ENCODE measurements at regions not wholly inside any gene's neighbourhood (a gene's known extent, or its start where the extent isn't known, plus 50 kb on each side); places are given as distances from the start of the nearest gene placed in this dataset.

DNA sequence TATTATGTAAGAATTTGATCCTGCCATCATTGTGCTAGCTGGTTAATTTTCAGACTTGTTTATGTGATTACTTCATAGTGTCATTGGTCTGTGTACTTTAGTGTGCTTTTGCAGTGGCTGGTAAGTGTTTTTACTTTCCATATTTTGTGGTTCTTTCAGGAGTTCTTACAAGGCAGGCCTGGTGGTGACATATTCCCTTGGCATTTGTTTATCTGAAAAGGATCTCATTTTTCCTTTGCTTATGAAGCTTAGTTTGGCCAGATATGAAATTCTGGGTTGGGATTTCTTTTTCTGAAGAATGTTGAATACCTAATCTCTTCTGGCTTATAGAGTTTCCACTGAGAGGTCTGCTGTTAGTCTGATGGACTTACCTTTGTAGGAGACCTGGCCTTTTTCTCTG, 72.8 kb upstream of the MC4R start:
- DNase-seq (ENCODE audit: low spot score) = no peak
- in situ Hi-C loops (cut with HindIII; ENCODE audit: low sequenced_read_pairs) = no loop called here

DNA sequence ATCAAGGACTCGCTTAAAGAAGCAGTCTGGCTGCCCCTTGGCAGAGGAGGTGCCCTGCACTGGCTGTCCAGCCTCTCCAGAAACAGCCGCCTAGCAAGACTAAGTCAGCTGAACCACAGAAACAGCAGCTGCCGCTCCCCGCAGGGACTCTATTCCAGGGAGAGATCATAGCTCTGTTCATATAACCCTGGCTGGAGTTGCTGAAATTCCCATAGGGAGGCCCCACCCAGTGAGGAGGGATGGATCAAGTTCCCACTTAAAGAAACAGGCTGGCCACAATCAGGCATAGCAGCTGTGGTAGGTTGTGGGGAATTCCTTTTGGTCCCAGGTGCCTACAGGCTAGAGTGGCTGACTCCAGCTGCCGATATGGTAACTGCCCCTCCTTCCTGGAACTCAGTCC, 74.2 kb upstream of the MC4R start:
- in situ Hi-C loops (cut with HindIII; ENCODE audit: low sequenced_read_pairs) = no loop called here
- DNase-seq (ENCODE audit: low spot score) = no peak

GRCh38 chr18:60448487-60449267, 76.1 kb upstream of the MC4R start:
- in situ Hi-C loops (cut with HindIII; ENCODE audit: low sequenced_read_pairs) = no loop called here
- no peak for DNase-seq (ENCODE audit: low spot score)

DNA sequence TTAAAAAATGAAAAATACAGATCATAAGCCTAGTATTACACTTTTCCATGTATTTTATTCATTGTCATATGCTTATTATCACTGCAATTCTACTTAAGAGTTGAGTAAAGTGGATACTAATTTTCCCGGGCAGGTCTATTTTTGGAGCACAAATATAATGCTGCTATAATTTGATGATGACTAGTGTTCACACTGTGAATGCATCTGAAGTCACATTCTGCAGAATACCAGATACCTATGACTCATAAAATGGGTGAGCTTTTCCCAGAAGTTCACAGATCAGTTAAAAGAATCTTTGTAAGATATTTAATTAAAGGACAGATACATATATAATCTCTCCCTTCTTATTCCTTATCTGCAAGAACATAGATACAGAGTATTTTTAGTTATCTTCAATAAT, 79.8 kb upstream of the MC4R start:
- DNase-seq (ENCODE audit: low spot score) = no peak
- in situ Hi-C loops (cut with HindIII; ENCODE audit: low sequenced_read_pairs) = no loop called here

DNA sequence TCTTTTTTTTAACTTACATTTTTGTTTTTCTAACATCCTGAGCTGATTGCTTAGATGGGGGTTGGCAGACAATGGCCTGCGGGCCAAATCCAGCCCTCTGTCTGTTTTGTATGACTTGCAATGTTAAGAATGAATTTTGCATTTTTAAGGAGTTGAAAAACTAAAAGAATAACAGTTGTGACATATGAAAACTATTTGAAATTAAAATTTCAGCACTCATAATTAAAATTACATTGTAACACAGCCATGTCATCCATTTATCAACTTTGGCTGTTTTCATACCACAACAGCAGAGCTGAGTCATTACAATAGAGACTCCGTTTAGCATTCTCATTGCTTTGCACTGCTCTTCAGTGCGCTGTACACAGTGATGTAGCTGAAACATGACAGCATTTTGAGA, 94.1 kb upstream of the MC4R start:
- in situ Hi-C loops (cut with HindIII; ENCODE audit: low sequenced_read_pairs) = no loop called here
- DNase-seq (ENCODE audit: low spot score) = no peak

GRCh38 chr18:60469387-60470100, 97.0 kb upstream of the MC4R start:
- no peak for DNase-seq (ENCODE audit: low spot score)
- in situ Hi-C loops (cut with HindIII; ENCODE audit: low sequenced_read_pairs) = no loop called here

GRCh38 chr18:60471652-60472051, 99.1 kb upstream of the MC4R start:
- in situ Hi-C loops (cut with HindIII; ENCODE audit: low sequenced_read_pairs) = no loop called here
- no peak for DNase-seq (ENCODE audit: low spot score)

DNA sequence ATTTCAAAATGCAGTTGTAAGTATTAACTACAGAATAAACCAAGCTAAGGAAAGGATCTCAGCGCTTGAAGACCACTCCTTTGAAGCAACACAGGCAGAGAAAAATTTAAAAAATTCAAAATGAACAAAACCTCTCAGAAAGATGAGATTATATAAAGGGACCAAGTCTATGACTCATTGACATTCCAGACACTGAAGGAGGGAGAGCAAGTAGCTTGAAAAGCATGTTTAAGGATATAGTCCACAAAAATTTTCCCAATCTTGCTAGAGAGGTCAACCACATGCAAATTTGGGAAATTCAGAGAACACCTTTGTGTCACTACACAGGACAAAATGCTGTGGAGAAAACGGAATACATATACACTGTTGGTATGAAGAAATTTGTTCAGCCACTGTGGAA, 112.6 kb upstream of the MC4R start:
- DNase-seq (ENCODE audit: low spot score) = no peak
- in situ Hi-C loops (cut with HindIII; ENCODE audit: low sequenced_read_pairs) = no loop called here

DNA sequence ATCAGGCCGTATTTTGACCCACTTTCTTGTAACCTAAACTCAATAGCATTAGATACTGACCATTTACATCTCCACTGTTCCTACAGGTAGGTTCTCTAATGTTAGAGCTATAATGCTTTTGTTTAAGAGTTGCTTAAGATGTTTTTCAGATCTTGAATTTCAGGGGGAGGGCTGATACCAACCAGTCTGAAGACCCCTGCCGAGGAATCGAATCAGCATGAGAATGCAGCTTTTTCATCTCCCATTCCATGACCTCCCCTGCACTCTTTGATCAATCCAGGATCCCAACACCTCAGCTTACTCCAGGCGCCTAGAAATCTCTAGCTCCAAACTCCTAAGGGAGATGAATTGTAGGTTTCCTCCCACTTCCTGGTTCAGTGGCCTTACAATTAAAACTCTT, 120.5 kb upstream of the MC4R start:
- no peak for DNase-seq (ENCODE audit: low spot score)
- in situ Hi-C loops (cut with HindIII; ENCODE audit: low sequenced_read_pairs) = no loop called here

DNA sequence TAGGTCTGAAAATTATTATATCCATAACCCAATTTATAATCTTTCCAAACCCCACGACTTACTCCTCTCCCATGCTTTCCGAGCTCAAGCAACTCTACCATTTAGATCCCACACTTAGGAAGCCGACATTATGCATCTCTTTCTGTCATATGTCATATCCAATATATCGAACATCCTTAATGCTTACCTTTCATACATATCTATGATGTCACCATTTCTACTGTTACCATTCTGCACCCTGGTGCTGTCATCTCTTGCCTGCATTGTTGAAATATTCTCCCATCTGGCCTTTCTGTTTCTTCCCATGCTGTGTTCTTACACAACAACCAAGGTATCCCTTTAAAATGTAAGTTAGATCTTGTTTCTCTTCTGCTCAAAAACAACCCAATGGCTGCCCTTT, 127.1 kb upstream of the MC4R start:
- in situ Hi-C loops (cut with HindIII; ENCODE audit: low sequenced_read_pairs) = no loop called here
- no peak for DNase-seq (ENCODE audit: low spot score)

GRCh38 chr18:60500960-60501359, 128.4 kb upstream of the MC4R start:
- DNase-seq (ENCODE audit: low spot score) = no peak
- in situ Hi-C loops (cut with HindIII; ENCODE audit: low sequenced_read_pairs) = no loop called here

DNA sequence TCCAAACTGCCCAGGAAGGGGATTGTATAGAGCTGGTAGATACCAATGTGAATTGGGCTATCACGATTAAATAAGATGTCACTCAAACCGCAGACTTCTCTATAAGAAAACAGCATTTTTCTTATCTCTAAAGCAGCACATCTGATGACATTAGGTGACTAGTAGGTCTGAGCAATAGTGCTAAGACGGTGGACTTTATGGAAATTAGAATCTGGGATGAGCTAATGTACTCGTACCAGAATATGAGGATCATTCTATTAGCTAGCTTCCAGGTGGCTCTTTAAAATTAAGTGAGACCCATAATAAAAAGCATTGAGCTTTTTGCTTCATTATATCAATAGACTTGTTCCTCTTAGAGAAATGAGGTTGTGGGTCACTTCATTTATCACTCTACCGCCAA, 130.0 kb upstream of the MC4R start:
- in situ Hi-C loops (cut with HindIII; ENCODE audit: low sequenced_read_pairs) = no loop called here
- DNase-seq (ENCODE audit: low spot score) = no peak

- no peak for DNase-seq (ENCODE audit: low spot score)
- in situ Hi-C loops (cut with HindIII; ENCODE audit: low sequenced_read_pairs) = no loop called here
Observed at GRCh38 chr18:60503199-60503598, 130.6 kb upstream of the MC4R start.

- in situ Hi-C loops (cut with HindIII; ENCODE audit: low sequenced_read_pairs) = no loop called here
Observed at GRCh38 chr18:60506190-60506589, 133.6 kb upstream of the MC4R start.

GRCh38 chr18:60506682-60507081, 134.1 kb upstream of the MC4R start:
- in situ Hi-C loops (cut with HindIII; ENCODE audit: low sequenced_read_pairs) = no loop called here
- DNase-seq (ENCODE audit: low spot score) = no peak

More at GRCh38 chr18:60506190-60506589, 133.6 kb upstream of the MC4R start:
- no peak for DNase-seq (ENCODE audit: low spot score)

GRCh38 chr18:60508108-60508507, 135.5 kb upstream of the MC4R start:
- DNase-seq (ENCODE audit: low spot score) = no peak
- in situ Hi-C loops (cut with HindIII; ENCODE audit: low sequenced_read_pairs) = no loop called here

DNA sequence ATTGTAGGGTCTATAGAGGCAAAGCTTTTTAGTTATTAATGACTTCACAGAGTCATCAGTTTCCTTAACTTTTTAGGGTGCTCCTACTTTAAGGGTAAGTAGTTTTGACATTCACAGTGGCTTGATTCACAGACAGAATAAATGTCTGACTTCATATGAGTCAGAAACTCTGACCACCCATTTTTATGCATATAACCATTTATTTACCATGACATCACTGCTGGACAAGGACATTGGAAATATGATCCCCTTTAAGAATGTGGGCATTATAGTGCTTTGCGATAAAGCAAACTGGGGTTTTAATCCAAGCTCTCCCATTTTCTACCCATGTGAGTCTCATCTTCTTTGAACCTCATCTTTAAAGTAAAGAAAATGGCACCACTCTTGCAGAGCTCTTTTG, 162.0 kb upstream of the MC4R start:
- in situ Hi-C loops (cut with HindIII; ENCODE audit: low sequenced_read_pairs) = no loop called here
- no peak for DNase-seq (ENCODE audit: low spot score)

- DNase-seq (ENCODE audit: low spot score) = no peak
- in situ Hi-C loops (cut with HindIII; ENCODE audit: low sequenced_read_pairs) = no loop called here
Observed at GRCh38 chr18:60537074-60537473, 164.5 kb upstream of the MC4R start.

GRCh38 chr18:60538891-60539290, 166.3 kb upstream of the MC4R start:
- in situ Hi-C loops (cut with HindIII; ENCODE audit: low sequenced_read_pairs) = no loop called here
- DNase-seq (ENCODE audit: low spot score) = no peak

DNA sequence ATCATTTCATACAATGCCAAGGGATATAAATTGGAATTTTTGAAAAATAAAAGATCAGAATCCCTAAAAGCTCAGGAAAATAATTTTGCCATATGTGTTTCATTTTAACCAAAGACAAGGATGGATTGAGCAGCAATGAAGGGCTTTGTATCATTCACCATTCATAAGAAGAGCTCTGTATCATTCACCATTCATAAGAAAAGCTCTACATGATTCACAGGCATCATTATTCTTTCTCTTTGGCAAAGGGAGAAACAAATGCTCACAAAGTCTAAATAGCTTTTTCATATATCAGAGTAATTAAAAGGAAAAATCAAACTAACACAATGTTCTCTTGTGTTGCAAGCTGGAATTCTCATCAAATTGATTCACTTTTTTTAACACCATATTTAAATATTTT, 169.1 kb upstream of the MC4R start:
- DNase-seq (ENCODE audit: low spot score) = no peak
- in situ Hi-C loops (cut with HindIII; ENCODE audit: low sequenced_read_pairs) = no loop called here

DNA sequence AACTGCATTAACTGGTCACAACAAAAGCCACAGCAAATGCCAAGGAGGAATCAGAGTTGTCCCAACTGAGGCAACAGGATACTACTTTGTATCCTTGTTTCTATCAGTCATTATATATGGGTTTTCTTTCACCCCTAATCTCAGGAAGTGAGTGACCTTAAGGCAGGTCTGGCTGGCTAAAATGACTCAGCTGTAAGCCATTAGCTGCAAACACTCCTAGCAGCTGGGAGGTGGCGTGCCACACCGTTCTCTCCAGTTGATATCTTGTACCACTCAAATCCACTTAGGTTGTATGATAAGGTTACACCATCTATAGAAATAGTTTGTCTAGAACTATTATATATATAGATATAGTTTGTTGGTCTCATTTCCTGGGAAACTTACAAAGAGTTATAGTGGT, 171.1 kb upstream of the MC4R start:
- no peak for DNase-seq (ENCODE audit: low spot score)
- in situ Hi-C loops (cut with HindIII; ENCODE audit: low sequenced_read_pairs) = no loop called here
